T follicular helper cell (primary cell): ENCODE measurements at regions not wholly inside any gene's neighbourhood (a gene's known extent, or its start where the extent isn't known, plus 50 kb on each side); places are given as distances from the start of the nearest gene placed in this dataset.

Experiments
- DNase-seq: peaks from one replicate; pipeline ENCODE4 v3.0.0-alpha.2; 2020; ENCODE audit warnings: low read depth

GRCh38 chr14:53807542-53807941, 149.1 kb downstream of the BMP4 start:
- no peak for DNase-seq

GRCh38 chr14:53807108-53807507, 149.5 kb downstream of the BMP4 start:
- DNase-seq = no peak

GRCh38 chr14:53796734-53797133, 159.9 kb downstream of the BMP4 start:
- DNase-seq = no peak

GRCh38 chr14:53793790-53794505, 162.7 kb downstream of the BMP4 start:
- DNase-seq = no peak

GRCh38 chr14:53792909-53793308, 163.7 kb downstream of the BMP4 start:
- DNase-seq = no peak

GRCh38 chr14:53790731-53791500, 165.7 kb downstream of the BMP4 start:
- no peak for DNase-seq

- no peak for DNase-seq
These were observed 168.1 kb downstream of the BMP4 start for GRCh38 chr14:53788566-53788965.

- DNase-seq = no peak
These were observed 170.6 kb downstream of the BMP4 start for GRCh38 chr14:53786045-53786444.

GRCh38 chr14:53784688-53785087, 171.9 kb downstream of the BMP4 start:
- DNase-seq = no peak

- no peak for DNase-seq
These were observed 173.4 kb downstream of the BMP4 start for GRCh38 chr14:53783256-53783655.

- no peak for DNase-seq
These were observed 176.5 kb downstream of the BMP4 start for GRCh38 chr14:53780051-53780555.

- DNase-seq = no peak
These were observed 177.3 kb downstream of the BMP4 start for GRCh38 chr14:53779301-53779700.

- no peak for DNase-seq
These were observed 178.4 kb downstream of the BMP4 start for GRCh38 chr14:53778263-53778662.

GRCh38 chr14:53772936-53773335, 183.7 kb downstream of the BMP4 start:
- no peak for DNase-seq

GRCh38 chr14:53767566-53767965, 189.1 kb downstream of the BMP4 start:
- no peak for DNase-seq

- no peak for DNase-seq
These were observed 190.0 kb downstream of the BMP4 start for GRCh38 chr14:53766601-53767000.

- no peak for DNase-seq
These were observed 190.5 kb downstream of the BMP4 start for GRCh38 chr14:53766106-53766505.

GRCh38 chr14:53764846-53765245, 191.8 kb downstream of the BMP4 start:
- DNase-seq = no peak

GRCh38 chr14:53758141-53758540, 198.5 kb downstream of the BMP4 start:
- no peak for DNase-seq

GRCh38 chr14:53757732-53758131, 198.9 kb downstream of the BMP4 start:
- no peak for DNase-seq

GRCh38 chr14:53751650-53752049, 205.0 kb downstream of the BMP4 start:
- no peak for DNase-seq

- DNase-seq = no peak
These were observed 207.9 kb downstream of the BMP4 start for GRCh38 chr14:53748691-53749090.

- no peak for DNase-seq
These were observed 211.8 kb downstream of the BMP4 start for GRCh38 chr14:53744857-53745256.
